ENCODE measurements at regions not wholly inside any gene's neighbourhood (a gene's known extent, or its start where the extent isn't known, plus 50 kb on each side); places are given as distances from the start of the nearest gene placed in this dataset.
"Not testable (repeated sequence)": the region's sequence is repeated elsewhere in the genome, so short reads cannot be mapped to it uniquely, and the experiment has no call there.

DNA sequence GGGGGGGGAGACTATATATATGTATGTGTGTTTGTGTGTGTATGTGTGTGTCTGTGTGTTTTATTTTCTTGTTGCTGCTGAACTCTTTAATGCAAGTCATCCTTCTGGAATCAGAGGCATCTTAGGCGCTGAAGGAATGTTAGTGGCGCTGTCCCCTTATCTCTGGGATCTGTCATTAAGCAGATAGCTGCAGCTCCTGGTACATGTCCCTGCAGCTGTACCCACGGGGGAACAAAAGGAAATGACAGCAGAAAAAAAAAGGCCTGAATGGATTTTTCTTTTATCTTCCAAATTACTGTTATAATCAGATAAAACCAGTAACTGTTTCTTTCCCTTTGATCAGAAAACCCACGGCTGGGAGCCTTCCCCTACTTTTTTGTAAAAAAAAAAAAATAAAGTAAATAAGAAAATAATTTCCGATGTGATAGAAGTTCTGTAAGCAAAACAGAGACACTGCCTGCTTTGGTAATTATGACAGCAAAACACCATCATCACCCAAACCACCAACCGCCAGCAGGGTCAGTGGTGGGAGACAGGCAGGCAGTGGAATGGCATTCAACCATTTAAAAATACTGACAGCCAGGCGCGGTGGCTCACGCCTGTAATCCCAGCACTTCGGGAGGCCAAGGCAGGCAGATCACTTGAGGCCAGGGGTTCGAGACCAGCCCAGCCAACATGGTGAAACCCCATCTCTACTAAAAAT is 411.3 kb upstream of the ZNF722 start:
- DNase-seq: not testable (repeated sequence)

DNA sequence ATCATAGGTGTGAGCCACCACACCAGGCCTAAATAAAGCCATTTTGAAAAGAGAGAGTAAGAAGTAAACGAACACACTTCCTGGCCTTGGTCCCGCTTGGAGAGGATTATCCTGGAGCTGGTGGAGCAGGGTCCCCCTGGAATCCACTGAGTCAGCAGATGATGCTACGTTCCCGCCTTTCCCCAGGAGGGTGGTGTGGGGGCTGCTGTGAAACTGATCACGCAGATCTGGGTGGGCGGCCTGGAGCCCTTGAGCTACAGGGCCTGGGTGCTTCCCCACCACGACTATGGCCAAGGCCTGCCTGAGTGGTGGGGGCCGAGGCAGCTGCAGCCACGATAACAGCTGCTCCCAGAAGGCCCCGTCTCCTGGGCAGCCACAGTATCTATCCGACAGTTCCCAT is 407.4 kb upstream of the ZNF722 start:
- not testable (repeated sequence) for DNase-seq

DNA sequence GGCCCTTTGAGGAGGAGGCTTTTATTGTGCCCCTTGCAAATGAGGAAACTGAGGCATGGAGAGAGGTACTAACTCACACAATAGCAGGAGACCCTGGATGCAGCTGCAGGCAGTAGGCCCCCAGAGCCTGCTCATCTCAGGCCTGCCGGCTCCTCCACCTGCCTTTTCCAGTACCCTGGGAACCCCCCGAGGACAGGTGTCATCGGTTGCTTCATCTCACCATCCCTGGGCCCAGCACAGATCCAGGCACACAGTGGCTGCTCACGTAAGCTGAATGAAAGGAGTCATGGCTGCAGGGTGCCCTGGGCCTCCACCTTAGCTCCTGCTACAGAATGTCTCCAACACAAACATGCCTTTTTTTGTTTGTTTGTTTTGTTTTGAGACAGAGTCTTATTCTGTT is 394.8 kb upstream of the ZNF722 start:
- not testable (repeated sequence) for DNase-seq

DNA sequence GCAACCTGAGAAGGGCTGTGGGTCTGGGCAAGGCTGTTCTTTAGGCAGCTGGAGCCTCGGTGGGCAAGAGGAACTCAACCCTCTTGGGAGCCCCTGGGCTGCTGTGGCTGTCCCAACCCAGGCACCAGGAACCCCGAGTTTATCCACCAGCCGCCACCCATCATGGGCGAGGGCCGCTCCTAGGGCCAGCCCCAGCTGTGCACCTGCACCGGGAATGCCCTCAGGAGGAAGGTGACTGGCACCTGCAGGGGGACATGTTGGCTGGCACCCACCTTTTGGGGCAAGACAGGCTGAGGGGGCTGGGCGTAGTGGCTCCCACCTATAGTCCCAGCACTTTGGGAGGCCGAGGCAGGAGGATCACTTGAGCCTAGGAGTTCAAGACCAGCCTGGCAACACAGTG is 393.8 kb upstream of the ZNF722 start:
- not testable (repeated sequence) for DNase-seq

DNA sequence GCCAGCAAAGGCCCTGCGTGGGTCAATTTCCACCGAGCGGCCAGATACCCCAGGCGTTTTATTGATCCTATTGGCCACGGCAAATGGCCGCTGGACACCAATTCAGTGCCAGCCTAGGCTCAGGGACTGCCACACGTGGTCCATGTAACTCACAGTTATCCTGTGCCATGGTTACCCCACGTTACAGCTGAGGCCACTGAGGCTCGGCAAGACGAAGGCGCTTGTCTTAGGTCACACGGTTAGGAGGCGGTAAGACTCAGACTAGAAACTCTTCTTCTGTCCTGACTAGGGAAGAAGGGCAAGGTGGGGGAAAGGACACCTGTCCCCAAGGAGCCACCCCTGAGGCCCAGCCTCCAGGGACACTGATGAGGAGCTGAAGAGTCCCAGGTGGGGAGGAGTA is 381.1 kb upstream of the ZNF722 start:
- not testable (repeated sequence) for DNase-seq

DNA sequence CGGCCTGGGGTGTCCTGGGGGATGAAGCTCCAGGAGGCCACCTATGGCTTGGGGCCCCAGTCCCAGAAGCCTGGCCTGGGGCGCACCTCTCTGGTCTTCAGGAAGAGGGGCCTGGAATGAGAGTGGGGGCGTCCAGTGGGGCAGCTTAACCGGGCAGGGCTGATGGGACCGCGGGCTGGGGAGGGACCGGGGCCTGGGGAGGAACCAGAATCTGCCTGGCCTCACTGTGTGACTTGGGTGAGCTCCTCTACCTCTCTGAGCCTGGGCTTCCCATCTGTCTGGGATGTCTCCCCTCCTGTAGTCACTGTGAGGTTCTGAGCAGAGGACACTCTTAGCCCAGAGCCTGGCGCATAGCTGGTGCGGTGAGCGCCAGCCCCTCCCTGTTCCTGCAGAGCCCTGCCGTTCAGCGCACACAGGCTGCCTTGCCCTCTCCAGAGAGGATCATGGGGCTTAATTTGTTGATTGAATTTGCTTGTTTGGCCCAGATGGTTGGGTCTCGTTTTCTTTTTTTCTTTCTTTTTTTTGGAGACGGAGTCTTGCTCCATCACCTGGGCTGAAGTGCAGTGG is 378.4 kb upstream of the ZNF722 start:
- DNase-seq: not testable (repeated sequence)

DNA sequence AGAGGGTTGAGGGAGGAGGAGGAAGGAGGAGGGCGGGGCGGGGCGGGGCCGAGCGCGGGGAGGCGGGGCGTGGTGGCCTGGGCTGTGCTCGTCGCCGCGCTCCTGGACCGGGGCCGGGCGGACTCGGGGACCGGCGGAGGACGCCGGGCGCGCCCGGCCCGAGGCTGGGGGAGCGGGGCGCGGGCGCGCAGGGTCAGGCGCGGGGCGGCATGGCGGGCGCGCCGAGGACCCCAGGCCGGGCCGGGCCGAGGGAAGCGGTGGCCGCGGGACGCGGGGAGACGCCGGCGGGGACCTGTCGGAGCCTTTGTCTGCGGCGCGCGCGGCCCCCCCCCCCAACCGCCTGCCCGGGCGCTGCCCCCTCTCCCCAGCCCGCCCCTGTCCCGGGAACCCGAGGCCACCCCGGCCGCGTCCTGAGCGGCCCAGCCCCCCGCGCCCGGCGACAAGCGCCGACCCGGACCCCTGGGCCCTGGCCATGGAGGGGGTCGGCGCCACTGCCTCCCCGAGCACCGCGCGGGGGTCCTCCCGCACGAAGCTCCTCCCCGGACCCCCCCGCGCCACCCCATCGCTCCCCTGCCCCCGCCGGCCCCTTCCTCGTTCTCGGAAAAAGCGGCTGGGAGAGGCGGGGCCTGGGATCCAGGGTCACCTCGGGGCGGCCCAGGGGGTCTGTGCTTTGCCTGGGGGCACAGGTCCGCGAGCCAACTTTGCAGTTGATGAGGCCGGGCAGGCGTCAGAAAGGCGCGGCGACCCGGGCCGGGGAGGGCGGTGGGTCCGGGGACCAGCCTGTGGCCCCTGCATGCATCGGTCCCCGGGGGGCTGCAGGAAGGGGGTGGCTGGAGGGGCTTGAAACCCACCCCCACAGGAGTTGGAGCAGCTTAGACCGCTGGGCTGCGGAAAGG is 370.8 kb upstream of the ZNF722 start:
- DNase-seq: not testable (repeated sequence)

DNA sequence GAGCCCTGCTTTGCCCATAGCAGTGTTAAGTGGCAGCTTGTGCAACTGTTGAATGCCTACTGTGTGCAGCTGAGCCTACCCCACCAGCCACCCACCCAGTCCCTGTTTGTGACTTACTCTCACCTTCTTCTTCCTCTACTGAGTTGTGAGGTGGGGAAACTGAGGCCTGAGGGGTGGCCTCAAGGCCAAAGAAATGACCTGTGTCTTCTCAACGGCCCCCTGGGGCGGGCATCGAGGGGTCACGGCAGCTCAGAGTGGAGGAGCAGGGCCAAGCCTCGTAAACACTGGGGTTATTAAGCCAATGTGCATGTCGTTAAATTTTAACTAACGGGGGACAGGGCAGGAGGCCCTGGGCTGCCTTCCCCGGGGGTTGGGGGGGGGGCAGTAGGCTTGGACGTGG is 369.6 kb upstream of the ZNF722 start:
- DNase-seq: not testable (repeated sequence)

DNA sequence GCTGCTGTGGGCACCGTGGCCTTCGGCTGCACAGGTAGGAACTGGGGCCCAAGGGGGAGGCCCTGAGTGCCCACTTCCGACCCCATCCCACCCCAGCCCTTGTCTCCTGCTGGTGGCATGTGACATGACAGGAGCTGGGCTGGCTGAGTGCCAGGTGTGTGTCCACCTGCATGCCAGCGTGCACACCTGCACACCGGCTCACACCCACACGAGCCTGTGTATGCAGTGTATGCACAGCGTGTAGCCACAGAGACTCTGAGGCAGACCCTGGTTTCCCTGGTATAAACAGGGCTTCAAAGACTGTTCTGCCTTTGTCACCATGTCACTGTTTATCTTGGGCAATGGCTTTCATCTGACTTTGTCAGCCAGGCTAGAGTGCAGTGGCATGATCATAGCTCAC is 362.1 kb upstream of the ZNF722 start:
- DNase-seq: not testable (repeated sequence)

DNA sequence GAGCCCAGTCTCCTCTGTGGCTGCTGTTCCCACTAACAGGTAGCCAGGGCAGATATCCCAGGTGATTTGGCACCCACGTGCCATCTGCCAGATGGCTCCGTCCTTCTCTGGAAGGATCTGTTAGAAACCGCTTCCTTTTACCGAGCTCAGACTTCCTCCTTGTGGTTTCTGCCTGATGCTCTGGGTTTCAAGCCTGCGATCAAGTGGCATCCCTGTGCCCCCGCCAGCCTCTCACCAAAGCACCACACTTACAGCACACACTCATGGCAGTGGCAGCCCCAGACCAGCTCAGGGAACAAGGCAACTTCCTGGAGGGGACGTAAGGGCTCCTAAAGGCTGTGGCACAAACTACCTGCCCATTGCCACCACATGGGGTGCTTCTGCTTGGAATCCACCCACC is 333.1 kb upstream of the ZNF722 start:
- DNase-seq: peak; percentile 15

DNA sequence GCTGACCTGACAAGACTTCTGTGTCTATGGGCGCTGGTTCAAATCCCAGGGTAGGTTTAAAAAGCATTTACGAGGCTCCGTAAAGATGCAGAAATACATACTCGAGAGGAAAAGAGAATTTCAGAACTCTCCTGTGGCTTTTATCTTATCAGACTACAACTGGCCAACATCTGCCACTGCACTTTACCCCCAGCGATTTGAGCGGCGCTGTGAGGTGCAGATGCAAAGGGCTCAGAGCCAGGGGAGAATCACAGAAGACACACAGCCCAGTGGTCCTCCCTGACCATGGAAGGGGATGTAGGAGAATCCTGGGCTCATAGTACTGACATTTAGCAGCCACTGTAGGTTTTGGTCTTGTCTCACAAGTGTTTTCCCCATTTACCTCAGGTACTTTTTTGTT is 307.2 kb upstream of the ZNF722 start:
- not testable (repeated sequence) for DNase-seq

DNA sequence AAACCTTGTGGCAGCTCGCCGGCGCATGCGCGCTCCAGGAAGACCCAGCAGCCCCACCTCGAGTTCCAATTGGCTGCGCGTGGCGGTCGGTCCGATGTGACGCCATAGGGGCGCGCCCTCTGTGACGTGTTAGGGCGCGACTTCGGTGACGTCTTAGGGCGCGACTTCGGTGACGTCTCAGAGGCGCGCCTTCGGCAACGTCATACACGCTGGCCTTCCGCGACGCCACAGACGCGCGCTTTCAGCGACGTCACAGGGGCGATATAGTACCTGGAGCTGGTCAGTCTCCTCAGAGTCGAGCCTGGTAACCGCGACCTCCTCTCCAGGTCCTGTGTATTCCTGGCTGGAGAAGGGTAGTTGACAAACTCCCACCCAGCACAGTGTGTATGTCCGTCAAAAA is 304.4 kb upstream of the ZNF722 start:
- DNase-seq: not testable (repeated sequence)
